GM10266 (cell line): ENCODE measurements at regions not wholly inside any gene's neighbourhood (a gene's known extent, or its start where the extent isn't known, plus 50 kb on each side); places are given as distances from the start of the nearest gene placed in this dataset.
"Not testable (repeated sequence)": the region's sequence is repeated elsewhere in the genome, so short reads cannot be mapped to it uniquely, and the experiment has no call there.

ENCODE experiments used
- DNase-seq: peaks from one replicate; pipeline ENCODE4 v3.0.0; 2012; ENCODE audit errors: extremely low spot score
- CTCF ChIP-seq: IDR thresholded peaks from 2 replicates; pipeline ENCODE4 v1.5.1; 2012; ENCODE audit warnings: mild to moderate bottlenecking, low read depth; ENCODE audit not compliant: control insufficient read depth, insufficient read depth; ENCODE audit errors: missing control alignments

- DNase-seq: no peak
Measured at GRCh38 chr6:74356391-74356790, 660.4 kb downstream of the CD109 start.

GRCh38 chr6:74346936-74347535 lies 651.0 kb downstream of the CD109 start:
- no peak for DNase-seq
- no peak for TF ChIP-seq CTCF

More at GRCh38 chr6:74356391-74356790, 660.4 kb downstream of the CD109 start:
- TF ChIP-seq CTCF: no peak

- no peak for TF ChIP-seq CTCF
- no peak for DNase-seq
Measured at GRCh38 chr6:74343804-74344203, 647.8 kb downstream of the CD109 start.

- DNase-seq: not testable (repeated sequence)
Measured at GRCh38 chr6:74343321-74343720, 647.3 kb downstream of the CD109 start.

- TF ChIP-seq CTCF: no peak
- DNase-seq: no peak
Measured at GRCh38 chr6:74334722-74335121, 638.7 kb downstream of the CD109 start.

GRCh38 chr6:74333406-74333805 lies 637.4 kb downstream of the CD109 start:
- TF ChIP-seq CTCF: no peak
- DNase-seq: no peak

GRCh38 chr6:74320715-74321114 lies 624.7 kb downstream of the CD109 start:
- TF ChIP-seq CTCF: no peak
- DNase-seq: no peak

GRCh38 chr6:74320074-74320473 lies 624.1 kb downstream of the CD109 start:
- TF ChIP-seq CTCF: no peak

More at GRCh38 chr6:74320074-74320473, 624.1 kb downstream of the CD109 start:
- no peak for DNase-seq
